Astrocyte (in vitro differentiated cells and primary cell): ENCODE measurements at regions not wholly inside any gene's neighbourhood (a gene's known extent, or its start where the extent isn't known, plus 50 kb on each side); places are given as distances from the start of the nearest gene placed in this dataset.

Source experiments
- DNase-seq: peaks from one replicate; pipeline ENCODE4 v3.0.0-alpha.2; 2010; ENCODE audit warnings: low read depth
- FAIRE-seq: peaks from 2 replicates; lab custom pipeline; 2011; peaks lifted over from hg19 to GRCh38; lab: Jason Lieb, UNC
- H2AFZ ChIP-seq: 2 replicates; pipeline ENCODE4 v1.6.0; 2012; ENCODE audit warnings: low read depth, low read length, inconsistent platforms
- H3K27ac ChIP-seq: 2 replicates; pipeline ENCODE4 v1.5.1; 2011; ENCODE audit warnings: low read depth, low read length, inconsistent platforms
- H3K27me3 ChIP-seq: 2 replicates; pipeline ENCODE4 v1.6.0; 2011; ENCODE audit warnings: low read length, inconsistent platforms; ENCODE audit not compliant: insufficient read depth
- H3K36me3 ChIP-seq: 2 replicates; pipeline ENCODE4 v1.5.1; 2011; ENCODE audit warnings: low read length, inconsistent platforms; ENCODE audit not compliant: insufficient read depth
- H3K4me1 ChIP-seq: 2 replicates; pipeline ENCODE4 v1.5.1; 2011; ENCODE audit warnings: low read length, inconsistent platforms; ENCODE audit not compliant: insufficient read depth
- H3K4me2 ChIP-seq: 2 replicates; pipeline ENCODE4 v1.6.0; 2012; ENCODE audit warnings: low read length, inconsistent platforms
- H3K4me3 ChIP-seq: 2 replicates; pipeline ENCODE4 v1.5.1; 2011; ENCODE audit warnings: low read depth, mild to moderate bottlenecking, low read length, inconsistent platforms; ENCODE audit not compliant: insufficient read depth
- H3K79me2 ChIP-seq: 2 replicates; pipeline ENCODE4 v1.6.0; 2012; ENCODE audit warnings: mild to moderate bottlenecking, low read length, inconsistent platforms; ENCODE audit not compliant: insufficient read depth
- H3K9ac ChIP-seq: 2 replicates; pipeline ENCODE4 v1.6.0; 2012; ENCODE audit warnings: mild to moderate bottlenecking, low read length, inconsistent platforms
- H3K9me3 ChIP-seq: 2 replicates; pipeline ENCODE4 v1.5.1; 2012; ENCODE audit warnings: low read depth, mild to moderate bottlenecking, low read length, inconsistent platforms; ENCODE audit not compliant: insufficient read depth
- H4K20me1 ChIP-seq: 2 replicates; pipeline ENCODE4 v1.6.0; 2012; ENCODE audit warnings: low read length, inconsistent platforms; ENCODE audit not compliant: insufficient read depth
- H3K27ac Mint-ChIP-seq: one replicate; pipeline ENCODE4 v1.8.0; 2021; ENCODE audit warnings: mild to moderate bottlenecking, mixed read lengths; ENCODE audit not compliant: unreplicated experiment
- H3K27me3 Mint-ChIP-seq: one replicate; pipeline ENCODE4 v1.8.0; 2021; ENCODE audit warnings: low read depth, mixed read lengths; ENCODE audit not compliant: unreplicated experiment
- H3K36me3 Mint-ChIP-seq: one replicate; pipeline ENCODE4 v1.8.0; 2021; ENCODE audit warnings: low read depth, mixed read lengths; ENCODE audit not compliant: unreplicated experiment
- H3K4me1 Mint-ChIP-seq: one replicate; pipeline ENCODE4 v1.8.0; 2021; ENCODE audit warnings: low read depth, mixed read lengths; ENCODE audit not compliant: unreplicated experiment
- H3K4me3 Mint-ChIP-seq: one replicate; pipeline ENCODE4 v1.8.0; 2021; ENCODE audit warnings: mild to moderate bottlenecking, moderate library complexity, mixed read lengths; ENCODE audit not compliant: unreplicated experiment
- H3K9me3 Mint-ChIP-seq: one replicate; pipeline ENCODE4 v1.8.0; 2021; ENCODE audit warnings: mild to moderate bottlenecking, mixed read lengths; ENCODE audit not compliant: unreplicated experiment
- CTCF ChIP-seq: IDR thresholded peaks from 2 replicates; pipeline ENCODE4 v1.5.1; 2011; ENCODE audit warnings: low read depth, mild to moderate bottlenecking, inconsistent platforms, low read length, moderate library complexity; ENCODE audit not compliant: insufficient read depth
- EZH2 ChIP-seq: IDR thresholded peaks from 2 replicates; pipeline ENCODE4 v1.6.1; 2012; ENCODE audit warnings: mild to moderate bottlenecking, low read length, inconsistent platforms; ENCODE audit not compliant: insufficient read depth

- Mint-ChIP-seq H3K36me3 (no peaks in the 10 kb centered on the region), H3K4me3 (no peak overlapping the region), H3K27me3 (no peaks in the 10 kb centered on the region), H3K9me3 (peaks cover 11% of the 10 kb centered on the region), H3K4me1 (no peaks in the 10 kb centered on the region), H3K27ac (no peak overlapping the region)
- FAIRE-seq (no peak), DNase-seq (no peak)
- Histone ChIP-seq H3K9me3 (no peaks in the 10 kb centered on the region), H3K36me3 (no peaks in the 10 kb centered on the region), H3K27ac (no peak overlapping the region), H3K9ac (no peak overlapping the region), H4K20me1 (no peaks in the 10 kb centered on the region), H3K4me1 (no peaks in the 10 kb centered on the region), H3K79me2 (no peaks in the 10 kb centered on the region), H2AFZ (no peak overlapping the region), H3K27me3 (no peaks in the 10 kb centered on the region), H3K4me2 (no peak overlapping the region), H3K4me3 (no peak overlapping the region)
- TF ChIP-seq EZH2, result no peak
- no peak for TF ChIP-seq CTCF
These were observed 50.9 kb upstream of the SCIN start for GRCh38 chr7:12519682-12520009.
